ENCODE measurements at regions not wholly inside any gene's neighbourhood (a gene's known extent, or its start where the extent isn't known, plus 50 kb on each side); places are given as distances from the start of the nearest gene placed in this dataset.

GRCh38 chr6:114537977-114538376 lies 195.2 kb upstream of the HS3ST5 start:
- no peak for TF ChIP-seq ZNF569 (CRISPR knock-in tag; IDR thresholded peaks at IDR 0.05; ENCODE audit: borderline replicate concordance)
- no peak for TF ChIP-seq PBX3 (CRISPR knock-in tag; IDR thresholded peaks at IDR 0.05; ENCODE audit: borderline replicate concordance)
- no peak for TF ChIP-seq BRCA1 (CRISPR knock-in tag; IDR thresholded peaks at IDR 0.05)
- TF ChIP-seq ZNF274 (CRISPR knock-in tag; IDR thresholded peaks at IDR 0.05) = no peak
- TF ChIP-seq ZFP91 (CRISPR knock-in tag; IDR thresholded peaks at IDR 0.05; ENCODE audit: borderline replicate concordance) = no peak
- TF ChIP-seq TAF1 (CRISPR knock-in tag; IDR thresholded peaks at IDR 0.05) = no peak
- TF ChIP-seq SMC3 (IDR thresholded peaks at IDR 0.05; ENCODE audit: low read length) = no peak
- no peak for TF ChIP-seq REST (IDR thresholded peaks at IDR 0.05; ENCODE audit: borderline replicate concordance in 1 of 2, low read depth in 1 of 2, low read length in 2 of 2)
- TF ChIP-seq ZNF292 (CRISPR knock-in tag; IDR thresholded peaks at IDR 0.05; ENCODE audit: borderline replicate concordance, low read depth) = no peak
- TF ChIP-seq TARDBP (CRISPR knock-in tag; IDR thresholded peaks at IDR 0.05) = no peak
- TF ChIP-seq RNF2 (conservative IDR thresholded peaks at IDR 0.05; ENCODE audit: low read depth) = no peak
- TF ChIP-seq RELA (CRISPR knock-in tag; IDR thresholded peaks at IDR 0.05) = no peak

All from HepG2 (cell line).